Smooth muscle cell (in vitro differentiated cells): ENCODE measurements at regions not wholly inside any gene's neighbourhood (a gene's known extent, or its start where the extent isn't known, plus 50 kb on each side); places are given as distances from the start of the nearest gene placed in this dataset.
"Not testable (repeated sequence)": the region's sequence is repeated elsewhere in the genome, so short reads cannot be mapped to it uniquely, and the experiment has no call there.

ENCODE experiments used
- DNase-seq: peaks from one replicate; lab custom pipeline; 2025; ENCODE audit not compliant: unreplicated experiment; lab: John Stamatoyannopoulos, UW
- H2AFZ ChIP-seq: fragments of 200-600 bp; sonication (generic); 2 replicates; pipeline ENCODE4 v1.6.0; 2016; ENCODE audit warnings: antibody characterized with exemption, low read depth, mild to moderate bottlenecking
- H3F3A ChIP-seq: fragments of 200-600 bp; sonication (generic); 2 replicates; pipeline ENCODE4 v1.6.0; 2017; ENCODE audit warnings: antibody characterized with exemption, low read depth
- H3K27ac ChIP-seq: fragments of 200-600 bp; sonication (generic); 2 replicates; pipeline ENCODE4 v1.5.1; 2016; ENCODE audit warnings: low read depth, mild to moderate bottlenecking
- H3K27me3 ChIP-seq: fragments of 200-600 bp; sonication (generic); 2 replicates; pipeline ENCODE4 v1.6.1; 2016; ENCODE audit warnings: low read depth, mild to moderate bottlenecking
- H3K36me3 ChIP-seq: fragments of 200-600 bp; sonication (generic); 2 replicates; pipeline ENCODE4 v1.5.1; 2016; ENCODE audit warnings: low read depth
- H3K4me1 ChIP-seq: fragments of 200-600 bp; sonication (generic); 2 replicates; pipeline ENCODE4 v1.5.1; 2016; ENCODE audit warnings: low read depth
- H3K4me2 ChIP-seq: fragments of 200-600 bp; sonication (generic); 2 replicates; pipeline ENCODE4 v1.6.0; 2016; ENCODE audit warnings: mild to moderate bottlenecking
- H3K4me3 ChIP-seq: fragments of 200-600 bp; sonication (generic); 2 replicates; pipeline ENCODE4 v1.5.1; 2016; ENCODE audit warnings: mild to moderate bottlenecking
- H3K79me2 ChIP-seq: fragments of 200-600 bp; sonication (generic); 2 replicates; pipeline ENCODE4 v1.6.0; 2016; ENCODE audit warnings: low read depth, mild to moderate bottlenecking
- H3K9ac ChIP-seq: fragments of 200-600 bp; sonication (generic); 2 replicates; pipeline ENCODE4 v1.6.0; 2016; ENCODE audit warnings: low read depth
- H3K9me3 ChIP-seq: fragments of 200-600 bp; sonication (generic); replicated peaks from 2 replicates; pipeline ENCODE4 v1.5.1; 2016; ENCODE audit warnings: low read depth
- H4K20me1 ChIP-seq: fragments of 200-600 bp; sonication (generic); 2 replicates; pipeline ENCODE4 v1.6.0; 2016; ENCODE audit warnings: low read depth
- WGBS: methylation state at CpG from one replicate; pipeline ENCODE4 v1.1.7; 2016; ENCODE audit warnings: low lambda C conversion rate; 5-methylcytosine and 5-hydroxymethylcytosine counted together
- TF ChIP-seq, protein P1 (sequence below): fragments of 200-600 bp; sonication (generic); IDR thresholded peaks from 2 replicates; pipeline ENCODE4 v1.5.1; 2017; ENCODE audit warnings: borderline replicate concordance, mild to moderate bottlenecking, antibody characterized with exemption; ENCODE audit not compliant: insufficient read depth, poor library complexity, severe bottlenecking

DNA sequence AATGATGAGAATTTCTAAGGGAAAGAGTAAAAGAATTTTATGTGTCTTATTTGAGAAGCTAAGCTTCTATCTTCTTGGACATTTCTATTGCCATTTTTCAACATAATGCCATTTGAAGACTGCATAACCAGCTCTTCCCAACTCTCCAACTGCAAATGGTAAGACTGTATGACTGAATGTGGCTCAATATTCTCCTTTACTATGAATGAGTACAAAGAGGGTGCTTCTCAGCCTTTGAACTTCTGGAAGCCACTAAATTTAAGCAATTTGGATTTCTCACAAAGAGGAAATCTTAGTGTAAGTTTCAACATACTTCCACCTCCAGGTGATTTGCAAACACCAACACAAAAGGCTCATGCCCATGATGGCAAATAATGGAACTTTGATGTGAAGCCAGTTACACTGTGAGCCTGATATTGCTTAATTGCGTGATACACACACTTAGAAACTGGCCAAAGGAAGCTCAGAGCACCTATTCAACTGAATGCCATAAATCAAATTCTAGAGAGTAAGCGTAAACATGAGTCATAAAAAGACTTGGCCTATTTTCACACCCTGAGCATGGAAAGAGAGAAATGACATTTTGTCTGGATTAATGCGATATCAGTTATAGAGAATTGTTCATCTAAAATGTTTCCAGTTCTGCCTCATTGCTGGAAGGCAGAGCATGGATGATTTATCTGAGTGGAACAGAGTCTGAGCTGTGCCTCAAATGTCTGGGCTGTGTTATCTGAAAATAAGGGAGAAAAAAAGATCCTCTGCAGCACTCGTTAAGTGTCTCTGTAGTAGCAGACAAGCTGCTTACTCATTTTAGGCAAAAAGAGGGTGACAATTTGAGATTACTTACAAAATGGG is 145.3 kb downstream of the PLK2 start:
- H3K4me3 ChIP-seq, result no peak overlapping the region
- H3K27ac ChIP-seq, result no peak overlapping the region
- H2AFZ ChIP-seq, result no peak overlapping the region
- no peaks in the 10 kb centered on the region for H3K79me2 ChIP-seq
- no peaks in the 10 kb centered on the region for H3K36me3 ChIP-seq
- no peaks in the 10 kb centered on the region for H4K20me1 ChIP-seq
- no peak overlapping the region for H3K9ac ChIP-seq
- no peaks in the 10 kb centered on the region for H3K4me1 ChIP-seq
- no peak for DNase-seq
- H3K4me2 ChIP-seq, result no peak overlapping the region
- no peaks in the 10 kb centered on the region for H3F3A ChIP-seq
- no peaks in the 10 kb centered on the region for H3K27me3 ChIP-seq
- WGBS, result 70% methylated on average over 4 of the region's 4 CpGs
- no peaks in the 10 kb centered on the region for H3K9me3 ChIP-seq
- TF ChIP-seq, protein P1, sequence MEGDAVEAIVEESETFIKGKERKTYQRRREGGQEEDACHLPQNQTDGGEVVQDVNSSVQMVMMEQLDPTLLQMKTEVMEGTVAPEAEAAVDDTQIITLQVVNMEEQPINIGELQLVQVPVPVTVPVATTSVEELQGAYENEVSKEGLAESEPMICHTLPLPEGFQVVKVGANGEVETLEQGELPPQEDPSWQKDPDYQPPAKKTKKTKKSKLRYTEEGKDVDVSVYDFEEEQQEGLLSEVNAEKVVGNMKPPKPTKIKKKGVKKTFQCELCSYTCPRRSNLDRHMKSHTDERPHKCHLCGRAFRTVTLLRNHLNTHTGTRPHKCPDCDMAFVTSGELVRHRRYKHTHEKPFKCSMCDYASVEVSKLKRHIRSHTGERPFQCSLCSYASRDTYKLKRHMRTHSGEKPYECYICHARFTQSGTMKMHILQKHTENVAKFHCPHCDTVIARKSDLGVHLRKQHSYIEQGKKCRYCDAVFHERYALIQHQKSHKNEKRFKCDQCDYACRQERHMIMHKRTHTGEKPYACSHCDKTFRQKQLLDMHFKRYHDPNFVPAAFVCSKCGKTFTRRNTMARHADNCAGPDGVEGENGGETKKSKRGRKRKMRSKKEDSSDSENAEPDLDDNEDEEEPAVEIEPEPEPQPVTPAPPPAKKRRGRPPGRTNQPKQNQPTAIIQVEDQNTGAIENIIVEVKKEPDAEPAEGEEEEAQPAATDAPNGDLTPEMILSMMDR, result no peak

DNA sequence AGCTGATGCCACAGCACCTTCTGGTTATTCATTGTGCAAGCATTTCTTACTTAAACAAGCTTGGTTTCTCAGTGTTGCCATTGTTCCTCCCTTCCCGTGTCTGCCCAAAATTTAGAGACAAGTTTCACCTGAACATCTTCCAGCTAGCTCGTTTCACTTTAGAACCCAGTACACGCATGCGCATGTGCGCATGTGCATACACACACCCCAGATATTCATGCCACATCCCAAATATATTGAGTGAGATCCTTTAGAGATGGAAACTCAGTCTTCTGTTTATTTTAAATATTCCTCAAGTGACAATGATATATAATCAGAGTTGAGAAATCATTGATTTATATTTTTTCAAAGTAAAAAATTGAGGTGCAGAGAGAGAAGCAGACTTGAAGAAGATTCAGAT is 147.6 kb downstream of the PLK2 start:
- H2AFZ ChIP-seq, result no peak overlapping the region
- H3K27ac ChIP-seq, result no peak overlapping the region
- no peak for DNase-seq
- no peaks in the 10 kb centered on the region for H4K20me1 ChIP-seq
- 84% methylated on average over 5 of the region's 5 CpGs for WGBS
- H3K9ac ChIP-seq, result no peak overlapping the region
- no peak overlapping the region for H3K4me2 ChIP-seq
- H3K4me3 ChIP-seq, result no peak overlapping the region
- TF ChIP-seq, protein P1, result no peak
- no peaks in the 10 kb centered on the region for H3K9me3 ChIP-seq
- H3K79me2 ChIP-seq, result no peaks in the 10 kb centered on the region
- H3F3A ChIP-seq, result no peaks in the 10 kb centered on the region
- no peaks in the 10 kb centered on the region for H3K27me3 ChIP-seq
- H3K4me1 ChIP-seq, result no peaks in the 10 kb centered on the region
- H3K36me3 ChIP-seq, result no peaks in the 10 kb centered on the region

DNA sequence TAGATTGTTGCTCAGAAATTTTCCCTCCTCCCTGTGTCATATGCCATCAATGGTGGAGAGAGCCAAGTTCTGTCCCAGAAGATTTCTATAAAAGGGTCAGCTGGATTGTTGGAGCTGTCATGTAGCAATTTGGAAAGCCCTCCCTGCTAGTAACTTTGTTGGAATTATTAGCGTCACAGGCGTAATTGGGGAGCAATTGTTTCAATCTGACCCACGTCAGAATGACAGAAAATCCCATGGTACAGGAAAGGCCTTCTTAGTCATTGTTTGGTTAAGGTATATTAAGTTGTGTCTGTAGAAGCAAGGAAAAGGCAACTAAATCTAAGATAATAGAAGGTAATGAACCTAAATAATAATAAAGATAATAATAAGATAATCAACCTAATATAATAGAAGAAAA is 148.4 kb downstream of the PLK2 start:
- Histone ChIP-seq H3K9me3 (no peaks in the 10 kb centered on the region), H3K36me3 (no peaks in the 10 kb centered on the region), H3K27ac (no peak overlapping the region), H3K27me3 (no peaks in the 10 kb centered on the region), H3K9ac (no peak overlapping the region), H3K4me3 (no peak overlapping the region), H3K4me2 (no peak overlapping the region), H4K20me1 (no peaks in the 10 kb centered on the region), H3K79me2 (no peaks in the 10 kb centered on the region), H3K4me1 (no peaks in the 10 kb centered on the region), H3F3A (no peaks in the 10 kb centered on the region), H2AFZ (no peak overlapping the region)
- no peak for DNase-seq
- WGBS, result 98% methylated on average over 3 of the region's 3 CpGs
- TF ChIP-seq, protein P1, result no peak

DNA sequence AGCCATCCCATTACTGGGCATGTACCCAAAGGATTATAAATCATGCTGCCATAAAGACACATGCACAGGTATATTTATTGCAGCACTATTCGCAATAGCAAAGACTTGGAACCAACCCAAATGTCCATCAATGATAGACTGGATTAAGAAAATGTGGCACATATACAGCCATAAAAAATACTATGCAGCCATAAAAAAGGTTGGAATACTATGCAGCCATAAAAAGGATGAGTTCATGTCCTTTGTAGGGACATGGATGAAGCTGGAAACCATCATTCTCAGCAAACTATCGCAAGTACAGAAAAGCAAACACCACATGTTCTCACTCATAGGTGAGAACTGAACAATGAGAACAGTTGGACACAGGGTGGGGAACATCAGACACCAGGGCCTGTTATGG is 151.5 kb downstream of the PLK2 start:
- H3K9ac ChIP-seq, H2AFZ ChIP-seq, H3K9me3 ChIP-seq, H3K4me3 ChIP-seq, H3K27me3 ChIP-seq, H3K4me2 ChIP-seq, H3K27ac ChIP-seq, H3K79me2 ChIP-seq, H3F3A ChIP-seq, DNase-seq, H4K20me1 ChIP-seq, H3K4me1 ChIP-seq, H3K36me3 ChIP-seq: not testable (repeated sequence)
- WGBS, result 94% methylated on average over 2 of the region's 2 CpGs
